ENCODE measurements at regions not wholly inside any gene's neighbourhood (a gene's known extent, or its start where the extent isn't known, plus 50 kb on each side); places are given as distances from the start of the nearest gene placed in this dataset.

DNA sequence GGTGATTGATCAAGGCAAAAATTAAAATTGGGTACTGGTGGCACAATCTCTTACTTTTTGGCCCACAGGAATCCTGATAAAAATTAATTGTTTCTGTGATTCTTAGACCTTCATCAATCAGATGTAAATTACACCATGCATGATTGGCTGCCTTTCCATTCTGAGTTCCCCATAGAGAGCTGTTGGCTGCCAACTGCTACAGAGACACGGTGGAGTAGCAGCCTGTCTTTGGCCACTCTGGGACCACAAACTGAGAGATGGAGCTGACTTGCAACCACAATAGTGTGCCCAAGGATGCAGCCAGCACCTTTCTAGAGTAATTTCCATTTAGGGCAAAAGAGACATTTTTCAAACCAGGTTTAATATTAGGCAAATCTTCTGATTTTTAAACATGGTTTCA lies 274.3 kb upstream of the MMS22L start:
- no peak for DNase-seq (ENCODE audit: extremely low read depth in 1 of 2, low read depth in 1 of 2)

GRCh38 chr6:97563529-97563928 lies 280.5 kb upstream of the MMS22L start:
- no peak for DNase-seq (ENCODE audit: extremely low read depth in 1 of 2, low read depth in 1 of 2)

DNA sequence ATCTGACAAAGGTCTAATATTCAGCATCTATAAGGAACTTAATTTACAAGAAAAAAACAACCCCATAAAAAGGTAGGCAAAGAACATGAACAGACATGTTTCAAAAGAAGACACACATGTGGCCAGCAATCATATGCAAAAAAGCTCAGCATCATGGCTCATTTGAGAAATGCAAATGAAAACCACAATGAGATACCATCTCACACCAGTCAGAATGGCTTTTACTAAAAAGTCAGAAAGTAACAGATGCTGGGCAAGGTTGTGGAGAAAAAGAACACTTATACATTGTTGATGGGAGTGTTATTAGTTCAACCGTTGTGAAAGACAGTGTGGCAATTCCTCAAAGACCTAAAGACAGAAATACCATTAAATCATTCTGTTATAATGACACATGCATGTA lies 289.9 kb upstream of the MMS22L start:
- no peak for DNase-seq (ENCODE audit: extremely low read depth in 1 of 2, low read depth in 1 of 2)

- no peak for DNase-seq (ENCODE audit: extremely low read depth in 1 of 2, low read depth in 1 of 2)
Observed at GRCh38 chr6:97586344-97586743, 303.3 kb upstream of the MMS22L start.

DNA sequence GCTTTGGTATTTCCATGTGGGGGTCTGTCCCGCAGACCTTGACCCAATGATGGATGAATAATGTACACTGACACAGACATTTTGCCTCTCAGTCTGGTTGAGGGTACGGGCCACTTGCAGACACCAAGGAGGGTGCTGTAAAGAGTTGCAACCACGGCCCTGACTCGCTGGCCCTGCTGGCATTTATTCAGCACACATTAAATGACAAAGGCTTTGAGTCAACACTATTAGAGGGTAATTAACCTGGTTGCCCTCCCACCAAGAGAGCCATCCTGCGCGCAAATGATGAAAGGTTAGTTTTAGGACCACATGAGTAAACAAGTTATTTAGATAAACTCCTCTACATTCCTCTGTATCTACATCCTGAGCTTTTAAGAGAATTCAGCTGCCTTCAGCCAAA lies 308.9 kb upstream of the MMS22L start:
- no peak for DNase-seq (ENCODE audit: extremely low read depth in 1 of 2, low read depth in 1 of 2)

DNA sequence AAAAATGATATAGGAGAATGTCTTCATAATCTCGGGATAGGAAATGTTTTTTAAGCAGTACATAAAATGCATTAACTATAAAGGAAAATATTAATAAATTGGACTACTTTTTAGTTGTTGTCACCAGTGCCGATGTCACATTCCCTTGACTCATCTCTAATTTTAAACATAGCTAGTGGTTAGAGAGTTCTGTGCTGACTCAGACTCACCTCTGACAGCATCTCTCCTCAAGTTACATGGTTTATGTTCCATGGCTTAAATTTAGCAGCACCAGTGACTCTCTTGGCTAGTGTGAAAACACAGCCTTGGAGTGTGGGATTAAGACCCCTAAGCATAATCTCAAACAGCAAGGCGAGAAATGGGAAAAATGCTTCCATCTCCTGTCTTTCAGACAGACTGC lies 311.8 kb upstream of the MMS22L start:
- DNase-seq (ENCODE audit: extremely low read depth in 1 of 2, low read depth in 1 of 2), result no peak

- DNase-seq (ENCODE audit: extremely low read depth in 1 of 2, low read depth in 1 of 2), result no peak
Observed at GRCh38 chr6:97621111-97621510, 338.1 kb upstream of the MMS22L start.

DNA sequence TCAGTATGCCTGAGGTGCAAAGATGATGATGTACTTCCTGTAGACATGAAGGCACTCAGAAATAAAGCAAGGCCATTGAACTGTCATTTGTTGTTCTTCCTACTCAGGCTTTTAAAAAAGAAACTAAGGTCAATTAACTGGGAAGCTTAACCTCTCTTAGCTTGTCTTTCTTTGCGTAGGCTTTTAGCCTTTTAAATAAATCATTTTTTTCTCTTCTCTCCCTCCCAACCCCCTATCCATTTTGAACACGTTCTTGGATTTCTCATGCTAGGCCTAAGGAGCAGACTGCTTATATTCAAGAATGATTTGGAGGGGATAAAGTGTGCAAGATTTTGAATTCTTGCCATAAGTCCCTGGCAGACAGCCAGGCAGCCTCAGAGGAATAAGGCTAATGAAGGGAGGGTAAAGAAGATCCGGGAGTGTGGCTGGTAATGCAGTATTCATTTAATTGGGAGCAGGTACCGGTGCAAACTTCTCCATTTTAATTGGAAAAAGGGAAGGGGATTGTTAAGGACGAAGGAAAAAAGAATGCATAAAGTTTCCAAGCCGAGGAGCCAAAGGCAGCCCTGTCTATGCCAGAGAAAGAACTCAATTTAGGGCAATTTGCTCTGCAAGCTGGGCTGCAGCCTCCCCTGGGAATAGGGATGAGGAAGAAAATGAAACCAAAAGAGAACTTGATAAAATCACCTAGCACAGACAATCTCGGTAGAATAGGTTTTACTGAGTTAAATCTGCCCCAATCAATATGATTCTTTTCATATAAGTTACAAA lies 343.8 kb upstream of the MMS22L start:
- DNase-seq (ENCODE audit: extremely low read depth in 1 of 2, low read depth in 1 of 2), result no peak

GRCh38 chr6:97629180-97629579 lies 346.2 kb upstream of the MMS22L start:
- DNase-seq (ENCODE audit: extremely low read depth in 1 of 2, low read depth in 1 of 2), result no peak

GRCh38 chr6:97630604-97631003 lies 347.6 kb upstream of the MMS22L start:
- DNase-seq (ENCODE audit: extremely low read depth in 1 of 2, low read depth in 1 of 2), result no peak

DNA sequence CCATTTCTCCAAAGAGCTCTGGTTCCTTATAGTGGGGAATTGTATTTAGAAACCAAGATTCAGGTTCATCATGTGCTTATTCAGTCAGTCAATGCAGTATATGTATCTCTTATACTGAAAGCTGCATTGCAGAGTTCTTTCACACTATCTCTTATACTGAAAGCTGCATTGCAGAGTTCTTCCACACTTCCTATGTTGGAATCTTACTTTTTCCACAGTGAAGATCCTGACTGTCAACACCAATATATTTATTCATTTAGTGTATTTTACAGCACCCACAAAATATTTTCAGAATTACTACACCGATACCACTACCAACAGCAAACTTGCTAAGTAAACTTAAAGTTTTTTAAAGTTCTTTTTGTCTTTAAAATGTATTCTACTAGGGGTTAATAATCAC lies 349.3 kb upstream of the MMS22L start:
- DNase-seq (ENCODE audit: extremely low read depth in 1 of 2, low read depth in 1 of 2), result no peak

- DNase-seq (ENCODE audit: extremely low read depth in 1 of 2, low read depth in 1 of 2), result no peak
Observed at GRCh38 chr6:97639702-97640101, 356.7 kb upstream of the MMS22L start.

GRCh38 chr6:97644353-97644752 lies 361.3 kb upstream of the MMS22L start:
- DNase-seq (ENCODE audit: extremely low read depth in 1 of 2, low read depth in 1 of 2), result no peak

DNA sequence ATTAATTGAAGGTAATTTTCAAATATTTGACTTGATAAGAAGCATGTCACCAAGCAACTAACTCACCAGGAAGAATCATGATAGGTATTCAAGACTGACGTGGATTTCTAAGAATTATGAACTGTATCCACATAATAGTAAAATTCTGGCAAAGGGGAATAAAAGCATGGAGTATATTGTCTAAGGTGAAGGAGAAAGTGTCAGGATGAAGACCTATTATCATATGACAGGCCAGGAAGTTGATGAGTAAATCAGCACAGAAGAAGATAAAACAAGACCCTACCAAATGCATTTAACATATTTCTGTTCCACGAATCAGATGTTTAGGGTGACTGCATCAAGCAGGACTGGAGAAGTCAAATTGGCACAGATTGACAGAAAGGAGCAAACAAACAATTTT lies 362.7 kb upstream of the MMS22L start:
- DNase-seq (ENCODE audit: extremely low read depth in 1 of 2, low read depth in 1 of 2), result no peak

GRCh38 chr6:97653076-97653475 lies 370.1 kb upstream of the MMS22L start:
- no peak for DNase-seq (ENCODE audit: extremely low read depth in 1 of 2, low read depth in 1 of 2)

- no peak for DNase-seq (ENCODE audit: extremely low read depth in 1 of 2, low read depth in 1 of 2)
Observed at GRCh38 chr6:97653517-97653916, 370.5 kb upstream of the MMS22L start.

- no peak for DNase-seq (ENCODE audit: extremely low read depth in 1 of 2, low read depth in 1 of 2)
Observed at GRCh38 chr6:97654674-97655073, 371.7 kb upstream of the MMS22L start.

DNA sequence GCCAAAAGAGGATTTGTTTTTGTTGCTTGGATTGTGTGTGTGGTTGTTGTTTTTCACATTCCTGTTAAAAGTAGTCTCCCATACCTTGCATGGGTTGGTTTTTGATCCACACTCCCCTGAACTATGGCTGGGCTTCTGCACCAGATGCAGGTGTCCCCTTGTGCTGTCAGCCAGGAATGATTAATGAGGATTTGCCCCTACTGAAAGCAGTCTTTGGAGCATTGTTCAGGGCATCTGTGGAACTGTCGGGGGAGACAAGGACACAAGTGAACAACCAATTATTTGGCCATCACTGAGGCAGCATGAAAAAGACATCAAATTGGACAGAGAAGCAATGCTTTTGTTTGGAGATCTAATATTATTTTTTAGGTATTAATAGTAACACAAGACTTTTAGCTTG lies 373.2 kb upstream of the MMS22L start:
- no peak for DNase-seq (ENCODE audit: extremely low read depth in 1 of 2, low read depth in 1 of 2)

GRCh38 chr6:97656706-97657350 lies 373.8 kb upstream of the MMS22L start:
- no peak for DNase-seq (ENCODE audit: extremely low read depth in 1 of 2, low read depth in 1 of 2)

GRCh38 chr6:97658090-97658489 lies 375.1 kb upstream of the MMS22L start:
- no peak for DNase-seq (ENCODE audit: extremely low read depth in 1 of 2, low read depth in 1 of 2)

DNA sequence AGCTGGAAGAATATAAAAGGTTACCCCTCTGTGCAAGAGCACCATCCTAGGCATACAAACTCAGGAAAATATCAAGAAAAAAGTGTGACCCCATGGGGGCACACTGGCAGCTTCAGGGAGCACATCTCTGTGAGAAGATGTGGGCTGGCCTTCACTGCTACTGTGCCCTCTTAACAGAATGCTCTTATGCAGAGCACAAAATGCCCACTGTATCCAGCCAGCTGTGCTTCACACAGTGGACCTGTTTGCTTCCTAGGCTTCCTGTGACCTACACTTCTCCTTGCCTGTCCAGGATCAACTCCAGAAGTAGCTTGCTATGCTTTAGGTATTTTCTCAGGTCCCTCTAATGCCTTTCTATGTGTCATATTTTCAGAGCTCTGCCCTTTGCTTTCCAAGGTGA lies 380.2 kb upstream of the MMS22L start:
- no peak for DNase-seq (ENCODE audit: extremely low read depth in 1 of 2, low read depth in 1 of 2)

DNA sequence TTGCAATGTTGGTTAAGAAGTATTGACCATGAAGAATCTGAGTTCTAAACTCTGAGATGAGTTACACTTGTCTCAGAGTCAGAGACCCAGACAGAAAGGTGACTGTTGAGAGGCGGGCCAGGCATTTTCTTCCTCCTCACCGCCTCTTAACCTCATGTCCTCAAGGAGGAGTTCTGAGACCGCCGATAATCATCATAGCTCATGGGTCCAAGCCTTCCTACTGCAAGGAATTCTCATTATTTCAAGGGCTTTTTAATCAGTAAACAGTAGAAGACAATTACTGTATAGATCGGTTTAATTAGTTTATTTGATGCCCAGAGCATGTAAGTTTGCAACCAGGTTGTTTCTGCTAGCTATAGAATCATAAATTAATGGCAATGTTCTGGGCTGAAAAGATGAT lies 382.4 kb upstream of the MMS22L start:
- DNase-seq (ENCODE audit: extremely low read depth in 1 of 2, low read depth in 1 of 2), result no peak

- no peak for DNase-seq (ENCODE audit: extremely low read depth in 1 of 2, low read depth in 1 of 2)
Observed at GRCh38 chr6:97666889-97667288, 383.9 kb upstream of the MMS22L start.
